ENCODE measurements at regions not wholly inside any gene's neighbourhood (a gene's known extent, or its start where the extent isn't known, plus 50 kb on each side); places are given as distances from the start of the nearest gene placed in this dataset.
"Not testable (repeated sequence)": the region's sequence is repeated elsewhere in the genome, so short reads cannot be mapped to it uniquely, and the experiment has no call there.

DNA sequence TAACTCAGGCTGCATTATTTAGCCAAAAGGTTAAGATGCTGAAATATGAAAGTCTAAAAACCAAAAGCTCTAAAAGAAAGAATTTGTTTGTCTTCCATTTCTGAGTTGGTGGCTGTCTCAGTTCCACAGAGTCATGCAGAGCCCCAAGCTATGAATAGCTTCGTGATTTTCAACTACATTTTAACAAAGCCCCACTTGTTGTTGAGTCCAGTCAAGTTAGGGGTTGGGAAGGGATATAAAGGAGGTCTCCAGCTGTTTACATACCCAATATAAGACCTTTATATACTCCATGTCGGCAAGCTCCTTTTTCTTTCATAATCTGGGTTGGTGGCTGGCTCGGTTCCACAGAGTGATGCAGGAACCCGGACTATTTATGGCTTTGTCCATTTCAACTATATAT is 924.6 kb upstream of the PRKX start:
- CTCF ChIA-PET, result no interaction called here

DNA sequence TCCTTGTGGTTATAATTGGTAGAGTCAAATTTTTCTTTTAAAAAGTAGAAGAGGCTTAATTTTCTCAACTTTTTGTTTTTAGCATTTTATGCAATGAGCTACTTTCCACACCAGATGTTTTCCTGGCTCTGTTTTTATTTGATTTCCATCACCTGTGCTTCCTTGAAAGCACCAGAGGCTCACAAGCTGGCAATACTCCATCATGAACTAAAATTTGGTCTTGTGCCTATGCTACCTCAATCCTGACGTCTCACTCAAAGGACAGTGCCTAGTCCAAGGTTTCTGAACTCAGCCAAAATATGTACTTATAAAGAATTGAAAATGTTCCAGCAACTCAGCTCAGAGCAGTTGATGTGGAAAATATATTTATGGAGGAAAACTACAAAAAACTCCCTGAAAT is 914.0 kb upstream of the PRKX start:
- Mint-ChIP-seq H3K4me1 (no peaks in the 10 kb centered on the region), H3K36me3 (no peaks in the 10 kb centered on the region), H3K4me3 (no peak overlapping the region), H3K27me3 (no peaks in the 10 kb centered on the region), H3K9me3 (peaks cover 6% of the 10 kb centered on the region), H3K27ac (no peak overlapping the region)
- DNase-seq, result no peak
- CTCF ChIA-PET, result no interaction called here

More for the DNA sequence above, 924.6 kb upstream of the PRKX start:
- Mint-ChIP-seq H3K9me3 (no peaks in the 10 kb centered on the region), H3K4me1 (no peaks in the 10 kb centered on the region), H3K27ac (no peak overlapping the region), H3K27me3 (no peaks in the 10 kb centered on the region), H3K4me3 (no peak overlapping the region), H3K36me3 (no peaks in the 10 kb centered on the region)
- no peak for DNase-seq

DNA sequence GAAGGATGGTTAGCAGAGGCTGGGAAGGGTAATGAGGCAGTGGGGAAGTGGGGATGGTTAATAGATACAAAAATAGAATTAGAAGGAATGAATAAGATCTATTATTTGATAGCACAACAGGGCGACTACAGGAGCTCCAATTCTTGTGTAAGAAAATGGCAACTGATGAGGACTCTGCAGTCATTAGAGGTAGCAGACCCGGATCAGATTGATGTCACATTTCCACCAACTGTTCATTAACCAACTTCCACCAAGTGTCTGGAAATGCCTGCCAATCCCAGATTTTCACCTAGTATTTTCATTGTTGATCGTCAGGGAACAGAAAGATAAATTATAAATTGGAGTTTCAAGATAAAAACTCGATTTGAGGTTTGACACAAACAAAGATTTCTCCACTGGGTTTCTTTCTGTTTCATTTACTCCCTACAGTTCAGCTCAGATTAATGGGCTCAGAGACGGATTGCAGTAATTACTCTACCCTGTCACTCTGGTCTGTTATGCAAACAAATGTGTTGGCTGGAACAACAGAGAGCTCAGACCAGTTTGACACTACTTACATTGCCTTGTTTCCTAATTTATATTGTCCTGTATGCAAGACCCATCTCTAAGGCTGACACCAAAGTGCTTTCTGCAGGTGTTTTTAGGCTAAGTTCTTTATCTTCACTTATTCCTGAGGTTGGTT is 909.2 kb upstream of the PRKX start:
- no peaks in the 10 kb centered on the region for H3K27me3 Mint-ChIP-seq
- CTCF ChIA-PET, result no interaction called here

DNA sequence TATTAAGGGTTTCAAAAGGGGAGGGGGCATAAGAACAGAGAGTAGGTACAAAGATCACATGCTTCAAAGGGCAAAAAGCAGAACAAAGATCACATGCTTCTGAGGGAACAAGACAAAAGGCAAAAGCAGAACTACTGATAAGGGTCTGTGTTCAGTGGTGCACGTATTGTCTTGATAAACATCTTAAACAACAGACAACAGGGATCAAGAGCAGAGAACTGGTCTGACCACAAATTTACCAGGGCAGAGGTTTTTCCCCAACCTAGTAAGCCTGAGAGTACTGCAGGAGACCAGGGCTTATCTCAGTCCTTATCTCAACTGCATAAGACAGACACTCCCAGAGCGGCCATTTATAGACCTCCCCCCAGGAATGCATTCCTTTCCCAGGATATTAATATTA is 900.2 kb upstream of the PRKX start:
- H3K27ac Mint-ChIP-seq, H3K36me3 Mint-ChIP-seq, H3K27me3 Mint-ChIP-seq, H3K4me3 Mint-ChIP-seq, H3K4me1 Mint-ChIP-seq, DNase-seq, H3K9me3 Mint-ChIP-seq, CTCF ChIA-PET: not testable (repeated sequence)

More for the DNA sequence above, 909.2 kb upstream of the PRKX start:
- H3K4me3 Mint-ChIP-seq, result no peak overlapping the region
- peaks cover 2% of the 10 kb centered on the region for H3K9me3 Mint-ChIP-seq
- H3K4me1 Mint-ChIP-seq, result no peaks in the 10 kb centered on the region
- H3K36me3 Mint-ChIP-seq, result no peaks in the 10 kb centered on the region
- no peak for DNase-seq
- H3K27ac Mint-ChIP-seq, result no peak overlapping the region

DNA sequence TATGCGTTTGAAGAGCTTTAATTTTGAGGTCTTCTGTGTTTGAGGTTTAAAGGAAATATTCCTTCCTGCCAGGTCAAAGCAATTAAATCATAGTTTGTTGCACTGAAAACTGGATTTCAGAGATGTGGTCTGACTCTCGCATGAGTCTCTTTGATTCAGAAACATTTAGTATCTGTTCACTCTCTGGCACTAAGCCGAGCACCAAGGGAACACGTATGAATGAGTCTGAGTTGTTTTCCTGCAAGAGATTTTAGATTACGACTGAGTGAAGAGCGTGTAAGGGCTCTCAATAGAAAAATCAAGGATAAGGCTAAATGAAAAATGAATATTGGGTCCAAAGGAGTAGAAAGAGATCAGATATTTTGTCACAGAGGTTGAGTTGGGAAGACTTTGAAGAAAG is 875.4 kb upstream of the PRKX start:
- H3K9me3 Mint-ChIP-seq, result peaks cover 9% of the 10 kb centered on the region
- H3K4me3 Mint-ChIP-seq, result no peak overlapping the region
- no peaks in the 10 kb centered on the region for H3K27me3 Mint-ChIP-seq
- CTCF ChIA-PET, result no interaction called here
- no peak for DNase-seq
- no peak overlapping the region for H3K27ac Mint-ChIP-seq
- H3K36me3 Mint-ChIP-seq, result no peaks in the 10 kb centered on the region
- no peaks in the 10 kb centered on the region for H3K4me1 Mint-ChIP-seq

DNA sequence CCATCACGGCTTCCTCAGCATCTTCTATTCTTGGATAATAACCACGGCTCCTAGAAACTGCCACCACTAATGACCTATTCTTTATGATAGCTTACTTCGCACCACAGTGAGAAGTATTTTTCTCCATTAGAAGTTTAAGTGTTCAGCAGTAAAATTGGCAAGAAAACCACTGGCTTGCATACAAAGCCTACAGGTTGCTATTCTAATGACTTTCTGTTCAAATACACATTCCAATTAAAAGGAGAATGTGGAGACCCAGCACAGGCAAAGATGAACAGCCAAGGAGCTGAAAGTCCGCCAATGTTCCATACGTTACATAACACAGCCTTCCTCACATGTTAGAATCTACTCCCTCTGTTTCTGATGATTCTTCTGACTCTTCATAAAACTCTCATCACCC is 875.0 kb upstream of the PRKX start:
- CTCF ChIA-PET, result no interaction called here
- Mint-ChIP-seq H3K4me1 (no peaks in the 10 kb centered on the region), H3K4me3 (no peak overlapping the region), H3K9me3 (peaks cover 9% of the 10 kb centered on the region), H3K36me3 (no peaks in the 10 kb centered on the region), H3K27ac (no peak overlapping the region), H3K27me3 (no peaks in the 10 kb centered on the region)
- no peak for DNase-seq

DNA sequence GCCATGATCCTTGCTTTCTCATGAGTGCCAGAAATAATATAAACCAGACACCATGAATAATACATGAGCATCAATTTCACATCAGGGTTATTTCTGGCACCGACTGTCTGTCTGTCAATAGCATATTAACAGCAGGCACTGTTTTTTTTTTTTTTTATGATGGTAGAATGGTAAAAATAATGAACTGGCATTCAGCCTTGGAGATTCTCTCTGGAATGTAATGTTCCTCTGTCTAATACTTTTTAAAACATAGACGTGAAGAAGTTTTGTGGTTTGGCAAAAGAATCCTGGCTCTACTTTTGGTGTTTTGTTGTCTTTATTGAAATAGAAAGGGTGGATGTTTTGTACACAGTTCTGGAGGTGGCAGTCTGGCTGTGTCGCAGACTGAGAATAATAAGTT is 874.6 kb upstream of the PRKX start:
- H3K36me3 Mint-ChIP-seq, result no peaks in the 10 kb centered on the region
- CTCF ChIA-PET, result no interaction called here
- peaks cover 9% of the 10 kb centered on the region for H3K9me3 Mint-ChIP-seq
- H3K27ac Mint-ChIP-seq, result no peak overlapping the region
- no peak overlapping the region for H3K4me3 Mint-ChIP-seq
- H3K27me3 Mint-ChIP-seq, result no peaks in the 10 kb centered on the region
- no peak for DNase-seq
- no peaks in the 10 kb centered on the region for H3K4me1 Mint-ChIP-seq

DNA sequence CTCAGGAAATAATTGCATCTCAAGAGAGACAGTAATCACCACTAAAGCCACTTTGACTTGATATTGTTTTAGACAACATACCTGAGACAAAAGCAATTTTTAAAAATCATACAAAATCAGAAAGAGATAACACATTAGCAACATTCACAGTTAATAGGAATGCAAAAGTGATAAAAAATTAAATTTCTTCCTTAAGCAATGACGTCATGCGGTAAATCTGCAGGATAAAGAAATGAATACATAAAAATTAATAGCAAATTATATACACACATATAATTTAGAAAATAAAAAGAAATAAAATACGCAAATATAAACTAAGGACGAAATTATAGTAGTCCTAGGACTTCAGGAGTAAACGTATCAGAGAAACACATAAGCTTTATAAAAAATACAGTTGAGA is 866.5 kb upstream of the PRKX start:
- H3K27ac Mint-ChIP-seq, result no peak overlapping the region

DNA sequence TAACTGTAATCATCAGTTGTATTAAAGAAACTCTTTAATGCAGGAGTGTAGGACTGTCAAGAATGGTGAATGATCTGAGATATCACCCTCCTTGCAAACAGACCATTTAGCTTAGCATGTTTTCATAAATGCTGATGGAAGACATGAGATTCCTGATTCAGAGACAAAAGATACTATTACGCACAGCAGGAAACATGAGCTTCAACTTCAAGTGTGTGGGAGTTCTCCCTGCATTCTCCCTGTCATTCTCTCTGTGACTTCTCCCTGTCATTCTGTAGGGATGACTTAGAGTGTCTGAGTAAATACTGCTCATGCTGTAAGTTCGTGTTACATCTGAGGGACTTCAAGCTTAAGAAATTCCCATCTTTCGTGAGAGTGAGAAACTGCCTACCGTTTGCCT is 866.0 kb upstream of the PRKX start:
- Mint-ChIP-seq H3K27ac (no peak overlapping the region), H3K36me3 (no peaks in the 10 kb centered on the region), H3K4me1 (no peaks in the 10 kb centered on the region), H3K27me3 (no peaks in the 10 kb centered on the region), H3K4me3 (no peak overlapping the region), H3K9me3 (no peaks in the 10 kb centered on the region)
- no peak for DNase-seq
- CTCF ChIA-PET, result no interaction called here

More for the DNA sequence above, 866.5 kb upstream of the PRKX start:
- H3K27me3 Mint-ChIP-seq, result no peaks in the 10 kb centered on the region
- H3K9me3 Mint-ChIP-seq, result peaks cover 2% of the 10 kb centered on the region
- CTCF ChIA-PET, result no interaction called here
- H3K36me3 Mint-ChIP-seq, result no peaks in the 10 kb centered on the region
- no peak overlapping the region for H3K4me3 Mint-ChIP-seq
- no peak for DNase-seq
- H3K4me1 Mint-ChIP-seq, result no peaks in the 10 kb centered on the region

DNA sequence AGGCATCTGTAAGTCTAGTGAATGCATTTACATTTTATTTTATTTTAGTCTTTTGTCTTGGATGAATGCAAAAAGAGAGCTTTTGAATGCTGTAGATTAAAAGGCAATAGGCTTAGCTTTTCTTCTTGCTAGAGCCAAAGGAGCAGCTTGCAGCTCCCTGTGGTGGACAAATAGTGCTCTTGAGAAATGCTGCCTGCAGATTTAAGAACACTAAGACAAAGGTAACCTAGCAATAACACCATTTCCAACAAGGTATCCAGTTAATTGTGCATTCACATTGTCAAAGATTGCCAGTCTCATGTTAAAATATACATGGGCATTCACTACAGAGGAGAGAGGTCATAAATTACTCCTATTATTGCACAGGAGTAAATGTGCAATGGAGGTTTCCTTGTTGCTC is 859.2 kb upstream of the PRKX start:
- H3K27ac Mint-ChIP-seq, result no peak overlapping the region
- no peaks in the 10 kb centered on the region for H3K36me3 Mint-ChIP-seq
- no peak overlapping the region for H3K4me3 Mint-ChIP-seq
- H3K9me3 Mint-ChIP-seq, result no peaks in the 10 kb centered on the region
- no peaks in the 10 kb centered on the region for H3K27me3 Mint-ChIP-seq
- CTCF ChIA-PET, result no interaction called here
- no peak for DNase-seq
- no peaks in the 10 kb centered on the region for H3K4me1 Mint-ChIP-seq

DNA sequence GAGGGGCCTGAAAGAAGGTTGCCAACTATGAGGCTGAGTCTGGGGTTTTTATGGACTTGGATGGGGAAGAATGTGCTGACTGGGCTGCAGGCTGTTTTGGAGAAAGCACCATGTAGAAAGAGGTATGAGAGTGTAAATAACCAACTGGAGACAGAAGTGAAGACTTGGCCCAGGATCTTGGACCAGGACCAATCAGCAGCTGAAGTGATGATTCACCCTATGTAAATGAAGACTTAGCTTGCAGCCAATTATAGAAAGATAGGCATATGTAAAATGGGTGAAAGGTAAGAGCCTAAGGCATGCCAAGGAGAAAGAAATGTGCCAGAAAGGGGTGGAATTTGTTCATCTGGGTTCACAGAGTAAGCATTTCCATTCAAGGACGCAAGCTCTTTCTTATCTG is 856.7 kb upstream of the PRKX start:
- no peaks in the 10 kb centered on the region for H3K4me1 Mint-ChIP-seq
- no peak overlapping the region for H3K4me3 Mint-ChIP-seq
- no peak for DNase-seq
- CTCF ChIA-PET, result no interaction called here
- no peaks in the 10 kb centered on the region for H3K36me3 Mint-ChIP-seq
- H3K9me3 Mint-ChIP-seq, result no peaks in the 10 kb centered on the region
- H3K27me3 Mint-ChIP-seq, result no peaks in the 10 kb centered on the region
- no peak overlapping the region for H3K27ac Mint-ChIP-seq

DNA sequence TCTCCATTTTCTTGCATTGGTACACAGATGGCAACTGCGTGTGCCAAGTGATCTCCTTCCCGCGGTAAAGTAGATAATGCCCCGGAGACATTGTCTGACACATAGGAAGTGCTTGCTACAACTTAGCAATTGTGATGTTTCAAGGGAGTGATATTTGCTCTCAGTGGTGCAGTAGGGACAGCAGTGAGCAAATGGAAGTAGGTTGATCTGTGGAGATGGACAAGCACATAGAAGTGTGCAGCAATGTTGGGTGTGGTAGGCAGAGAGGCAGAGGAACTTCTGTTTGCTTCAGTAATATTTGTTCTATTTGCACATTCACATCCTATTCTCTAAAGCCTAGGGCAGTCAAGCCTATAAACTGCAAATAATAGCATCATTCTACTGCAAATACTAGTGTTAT is 846.7 kb upstream of the PRKX start:
- no peak overlapping the region for H3K27ac Mint-ChIP-seq
- DNase-seq, result no peak
- H3K4me1 Mint-ChIP-seq, result no peaks in the 10 kb centered on the region
- no peaks in the 10 kb centered on the region for H3K27me3 Mint-ChIP-seq
- no peak overlapping the region for H3K4me3 Mint-ChIP-seq
- no peaks in the 10 kb centered on the region for H3K36me3 Mint-ChIP-seq
- no peaks in the 10 kb centered on the region for H3K9me3 Mint-ChIP-seq
- CTCF ChIA-PET, result no interaction called here

DNA sequence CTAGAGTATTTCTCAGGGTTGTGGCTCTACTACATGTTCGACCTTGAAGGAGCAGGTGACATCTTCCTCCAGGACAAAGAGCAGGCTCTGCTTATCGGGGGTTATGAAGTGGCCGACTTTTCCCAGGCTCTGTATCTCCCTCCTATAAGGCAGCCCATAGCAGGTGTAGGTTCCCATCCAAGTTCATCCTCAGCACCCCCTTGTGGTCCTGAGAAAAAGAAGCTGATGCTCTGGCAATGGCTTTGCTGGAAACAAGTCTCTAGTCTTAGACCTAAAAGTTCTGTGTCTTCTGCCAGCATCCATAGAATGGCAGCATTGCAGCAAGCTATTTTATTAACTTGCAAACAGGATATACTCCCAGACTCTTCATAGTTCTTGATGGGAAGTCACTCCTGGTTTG is 836.6 kb upstream of the PRKX start:
- CTCF ChIA-PET, result no interaction called here
- no peak overlapping the region for H3K27ac Mint-ChIP-seq
- H3K9me3 Mint-ChIP-seq, result no peaks in the 10 kb centered on the region

DNA sequence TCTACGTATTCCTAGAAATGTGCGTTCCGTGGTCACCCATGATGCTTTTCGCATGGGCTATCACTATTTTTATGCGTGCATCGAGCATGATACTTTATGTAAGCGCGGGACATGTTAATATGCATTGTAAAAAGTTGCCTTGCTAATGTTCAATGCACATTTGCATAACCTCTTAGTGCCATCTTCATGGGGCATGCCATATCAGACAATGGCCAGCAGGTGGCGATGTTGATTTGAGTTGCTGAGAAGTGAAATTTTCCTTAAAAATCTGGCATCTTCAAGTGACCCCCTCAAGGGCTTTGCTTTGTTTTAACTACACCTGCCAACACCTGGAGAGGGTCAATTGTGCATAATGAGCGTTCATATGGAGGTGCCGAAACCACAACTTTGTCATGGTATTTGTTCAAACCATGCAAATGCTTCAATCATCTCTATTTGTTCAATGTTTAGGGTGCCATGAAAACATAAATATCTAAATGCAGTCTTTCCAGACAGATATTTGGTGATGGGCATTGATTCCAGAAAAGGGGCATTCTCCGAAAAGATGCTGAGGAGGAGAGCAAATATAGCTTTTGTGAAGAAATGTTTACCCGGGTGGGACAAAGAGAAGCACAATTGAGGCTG is 833.9 kb upstream of the PRKX start:
- Mint-ChIP-seq H3K36me3 (no peaks in the 10 kb centered on the region), H3K4me3 (no peak overlapping the region), H3K27me3 (no peaks in the 10 kb centered on the region), H3K27ac (no peak overlapping the region), H3K9me3 (no peaks in the 10 kb centered on the region), H3K4me1 (no peaks in the 10 kb centered on the region)
- peak; percentile 36 for DNase-seq
- CTCF ChIA-PET, result interaction anchor here (0.7 to 0.9 kb wide), 2 partner anchors 323 to 585 kb away, joined by 3 read pairs; no protein-coding TSS in a partner anchor

More for the DNA sequence above, 836.6 kb upstream of the PRKX start:
- H3K4me1 Mint-ChIP-seq, result no peaks in the 10 kb centered on the region
- no peaks in the 10 kb centered on the region for H3K36me3 Mint-ChIP-seq
- no peaks in the 10 kb centered on the region for H3K27me3 Mint-ChIP-seq
- no peak overlapping the region for H3K4me3 Mint-ChIP-seq
- no peak for DNase-seq

DNA sequence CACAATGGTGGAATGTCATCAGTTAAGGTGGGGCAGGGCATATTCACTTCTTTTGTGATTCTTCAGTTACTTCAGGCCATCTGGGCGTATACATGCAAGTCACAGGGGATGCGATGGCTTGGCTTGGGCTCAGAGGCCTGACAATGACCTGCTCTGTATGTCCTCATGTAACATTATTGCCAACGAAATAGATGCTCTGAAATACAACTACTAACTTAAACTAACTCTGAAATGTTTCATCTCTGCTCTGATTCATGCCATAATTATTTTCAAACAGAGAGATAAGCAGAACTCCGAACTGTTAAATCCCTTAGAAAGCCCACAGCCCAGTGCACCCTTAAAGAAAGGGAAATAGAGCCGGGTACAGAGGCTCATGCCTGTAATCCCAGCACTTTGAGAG is 832.7 kb upstream of the PRKX start:
- H3K27ac Mint-ChIP-seq, H3K4me1 Mint-ChIP-seq, H3K4me3 Mint-ChIP-seq, CTCF ChIA-PET, H3K27me3 Mint-ChIP-seq, DNase-seq, H3K9me3 Mint-ChIP-seq, H3K36me3 Mint-ChIP-seq: not testable (repeated sequence)

Data from activated naive CD4-positive, alpha-beta T cell treated with anti-CD3 and anti-CD28 coated beads, Interleukin-2, amount 10 ng/mL, durations not matched to agents 7 days and 5 days (primary cell).